K562 (cell line): ENCODE measurements at regions not wholly inside any gene's neighbourhood (a gene's known extent, or its start where the extent isn't known, plus 50 kb on each side); places are given as distances from the start of the nearest gene placed in this dataset.

Experiments used
- ATF2 ChIP-seq: sonication (generic); formaldehyde crosslinking; IDR thresholded peaks from 2 replicates; pipeline ENCODE4 v1.8.1; 2022; ENCODE audit warnings: missing genetic modification reagents
- CEBPG ChIP-seq, 3 experiments: fragments of 200-800 bp in 1 of 3; sonication (Bioruptor generic) in 1 of 3; sonication (generic) in 1 of 3; formaldehyde crosslinking in 1 of 3; IDR thresholded peaks in 2 of 3; conservative IDR thresholded peaks in 1 of 3; 2 replicates each; pipeline versions ENCODE4 v1.6.1 to v1.8.0; 2016 to 2022; ENCODE audit warnings: missing compliant biosample characterization in 2 of 3, missing genetic modification characterization in 2 of 3, mild to moderate bottlenecking in 1 of 3, missing genetic modification reagents in 1 of 3
- CTCF ChIP-seq, 3 experiments: IDR thresholded peaks in 2 of 3; conservative IDR thresholded peaks in 1 of 3; 2 replicates each; pipeline ENCODE4 v1.5.1; 2011 to 2012; ENCODE audit warnings: low read length in 3 of 3, mild to moderate bottlenecking in 3 of 3, control low read depth in 2 of 3, improper control_type of control experiment in 1 of 3, inconsistent platforms in 1 of 3, low read depth in 1 of 3, mixed read lengths in 1 of 3, moderate library complexity in 1 of 3; ENCODE audit not compliant: insufficient read depth in 2 of 3
- HDAC3 ChIP-seq: fragments of 450-650 bp; IDR thresholded peaks from 2 replicates; pipeline ENCODE4 v1.6.1; 2018; ENCODE audit warnings: borderline replicate concordance, mild to moderate bottlenecking, moderate library complexity; ENCODE audit not compliant: partially characterized antibody
- RFX5 ChIP-seq: IDR thresholded peaks from 2 replicates; pipeline ENCODE4 v1.6.1; 2011; ENCODE audit warnings: low read depth, mild to moderate bottlenecking, improper control_type of control experiment, low read length
- ZBTB9 ChIP-seq: fragments of 450-650 bp; formaldehyde crosslinking; IDR thresholded peaks from 2 replicates; pipeline ENCODE4 v1.4.0; 2020; ENCODE audit warnings: mild to moderate bottlenecking, moderate library complexity
- ZNF175 ChIP-seq: fragments of 200-800 bp; sonication (Bioruptor generic); IDR thresholded peaks from 2 replicates; pipeline ENCODE4 v1.6.1; 2016; ENCODE audit warnings: low read depth, mild to moderate bottlenecking, missing genetic modification characterization, missing compliant biosample characterization

- TF ChIP-seq RFX5 (no peak), HDAC3 (no peak), CTCF (IDR thresholded peaks at IDR 0.05 in 2 of 3, conservative IDR thresholded peaks at IDR 0.05 in 1 of 3; ENCODE audit: insufficient read depth in 2 of 3, low read depth in 1 of 3, low read length in 3 of 3) (no peak), ZBTB9 (no peak), ZNF175 (CRISPR knock-in tag) (no peak), CEBPG (CRISPR knock-in tag; IDR thresholded peaks at IDR 0.05) (no peak), CEBPG (tag; conservative IDR thresholded peaks at IDR 0.05 in 1 of 2, IDR thresholded peaks at IDR 0.05 in 1 of 2) (no peak), ATF2 (CRISPR knock-in tag) (no peak)
Measured at GRCh38 chr12:84723988-84724387, 188.6 kb downstream of the SLC6A15 start.
